ENCODE measurements at regions not wholly inside any gene's neighbourhood (a gene's known extent, or its start where the extent isn't known, plus 50 kb on each side); places are given as distances from the start of the nearest gene placed in this dataset.

DNA sequence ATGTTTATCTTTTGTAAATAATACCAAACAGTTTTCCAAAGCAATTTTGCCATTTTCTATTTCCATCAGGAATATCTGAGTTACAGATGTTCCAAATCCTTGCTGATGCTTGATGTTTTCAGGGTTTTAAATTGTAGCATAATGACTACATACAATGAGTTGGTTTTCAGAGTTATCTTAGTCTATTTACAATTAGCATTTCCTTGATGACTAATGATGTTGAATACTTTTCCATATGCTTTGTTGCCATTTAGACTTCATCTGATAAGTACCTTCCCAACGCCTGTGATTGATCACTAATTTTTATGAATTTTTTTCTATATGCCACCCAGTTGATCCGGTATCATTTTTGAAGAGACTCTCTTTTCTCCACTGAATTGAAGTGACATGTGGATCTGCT lies 102.3 kb downstream of the SLC25A46 start:
- no peak overlapping the region for H3K9ac ChIP-seq (ENCODE audit: extremely low read depth, low read length, poor library complexity, severe bottlenecking)
- WGBS, 2 experiments (ENCODE audit: insufficient coverage in 1 of 2, insufficient read length in 1 of 2) = 80 to 100% methylated on average over 2 of the region's 2 CpGs
- no peak overlapping the region for H3K27ac Mint-ChIP-seq
- no peak overlapping the region for H3K4me3 Mint-ChIP-seq
- H3K4me1 Mint-ChIP-seq = no peaks in the 10 kb centered on the region
- H3K4me1 ChIP-seq (ENCODE audit: control insufficient read depth, insufficient read depth, low read length) = no peaks in the 10 kb centered on the region
- no peaks in the 10 kb centered on the region for H3K9me3 ChIP-seq (ENCODE audit: control insufficient read depth, low read length)
- DNase-seq = no peak
- no peaks in the 10 kb centered on the region for H3K36me3 ChIP-seq (ENCODE audit: control insufficient read depth, insufficient read depth, low read length)
- no peak overlapping the region for H3K27ac ChIP-seq (ENCODE audit: low read depth, low read length)
- TF ChIP-seq, protein P1, sequence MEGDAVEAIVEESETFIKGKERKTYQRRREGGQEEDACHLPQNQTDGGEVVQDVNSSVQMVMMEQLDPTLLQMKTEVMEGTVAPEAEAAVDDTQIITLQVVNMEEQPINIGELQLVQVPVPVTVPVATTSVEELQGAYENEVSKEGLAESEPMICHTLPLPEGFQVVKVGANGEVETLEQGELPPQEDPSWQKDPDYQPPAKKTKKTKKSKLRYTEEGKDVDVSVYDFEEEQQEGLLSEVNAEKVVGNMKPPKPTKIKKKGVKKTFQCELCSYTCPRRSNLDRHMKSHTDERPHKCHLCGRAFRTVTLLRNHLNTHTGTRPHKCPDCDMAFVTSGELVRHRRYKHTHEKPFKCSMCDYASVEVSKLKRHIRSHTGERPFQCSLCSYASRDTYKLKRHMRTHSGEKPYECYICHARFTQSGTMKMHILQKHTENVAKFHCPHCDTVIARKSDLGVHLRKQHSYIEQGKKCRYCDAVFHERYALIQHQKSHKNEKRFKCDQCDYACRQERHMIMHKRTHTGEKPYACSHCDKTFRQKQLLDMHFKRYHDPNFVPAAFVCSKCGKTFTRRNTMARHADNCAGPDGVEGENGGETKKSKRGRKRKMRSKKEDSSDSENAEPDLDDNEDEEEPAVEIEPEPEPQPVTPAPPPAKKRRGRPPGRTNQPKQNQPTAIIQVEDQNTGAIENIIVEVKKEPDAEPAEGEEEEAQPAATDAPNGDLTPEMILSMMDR (conservative IDR thresholded peaks at IDR 0.05) = no peak
- no peaks in the 10 kb centered on the region for H3K27me3 ChIP-seq (ENCODE audit: control insufficient read depth, insufficient read depth, low read length, poor library complexity, severe bottlenecking)
- no peak overlapping the region for H3K4me3 ChIP-seq (ENCODE audit: low read length)
- no peaks in the 10 kb centered on the region for H3K9me3 Mint-ChIP-seq
- no peaks in the 10 kb centered on the region for H3K36me3 Mint-ChIP-seq (ENCODE audit: low read depth)
- no peaks in the 10 kb centered on the region for H3K27me3 Mint-ChIP-seq (ENCODE audit: insufficient read depth)

DNA sequence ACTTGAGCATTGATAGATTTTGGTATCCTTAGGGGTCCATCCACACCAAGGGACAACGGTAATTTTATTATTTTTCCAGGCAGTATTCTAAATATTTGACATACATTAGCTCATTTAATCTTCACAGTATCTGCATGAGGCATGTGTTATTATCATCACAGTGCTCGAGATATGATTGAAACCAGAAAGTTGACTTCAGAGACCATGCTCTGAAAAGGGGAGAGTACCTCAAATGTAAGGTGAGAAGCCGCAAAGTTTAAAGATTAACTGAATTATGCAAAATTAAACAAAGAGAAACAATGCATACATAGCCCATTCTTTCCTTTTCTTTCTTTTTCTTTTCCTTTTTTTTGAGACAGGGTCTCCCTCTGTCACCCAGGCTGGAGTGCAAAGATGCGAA lies 104.1 kb downstream of the SLC25A46 start:
- no peaks in the 10 kb centered on the region for H3K36me3 ChIP-seq (ENCODE audit: control insufficient read depth, insufficient read depth, low read length)
- no peak overlapping the region for H3K9ac ChIP-seq (ENCODE audit: extremely low read depth, low read length, poor library complexity, severe bottlenecking)
- H3K9me3 ChIP-seq (ENCODE audit: control insufficient read depth, low read length) = no peaks in the 10 kb centered on the region
- TF ChIP-seq, protein P1 (conservative IDR thresholded peaks at IDR 0.05) = no peak
- H3K4me1 Mint-ChIP-seq = no peaks in the 10 kb centered on the region
- no peaks in the 10 kb centered on the region for H3K27me3 ChIP-seq (ENCODE audit: control insufficient read depth, insufficient read depth, low read length, poor library complexity, severe bottlenecking)
- H3K27me3 Mint-ChIP-seq (ENCODE audit: insufficient read depth) = no peaks in the 10 kb centered on the region
- 67 to 92% methylated on average over 1 to 4 of the region's 4 CpGs for WGBS, 2 experiments (ENCODE audit: insufficient coverage in 1 of 2, insufficient read length in 1 of 2)
- no peaks in the 10 kb centered on the region for H3K36me3 Mint-ChIP-seq (ENCODE audit: low read depth)
- no peak overlapping the region for H3K4me3 Mint-ChIP-seq
- no peaks in the 10 kb centered on the region for H3K4me1 ChIP-seq (ENCODE audit: control insufficient read depth, insufficient read depth, low read length)
- H3K27ac ChIP-seq (ENCODE audit: low read depth, low read length) = no peak overlapping the region
- H3K27ac Mint-ChIP-seq = no peak overlapping the region
- H3K4me3 ChIP-seq (ENCODE audit: low read length) = no peak overlapping the region
- DNase-seq = no peak
- no peaks in the 10 kb centered on the region for H3K9me3 Mint-ChIP-seq

DNA sequence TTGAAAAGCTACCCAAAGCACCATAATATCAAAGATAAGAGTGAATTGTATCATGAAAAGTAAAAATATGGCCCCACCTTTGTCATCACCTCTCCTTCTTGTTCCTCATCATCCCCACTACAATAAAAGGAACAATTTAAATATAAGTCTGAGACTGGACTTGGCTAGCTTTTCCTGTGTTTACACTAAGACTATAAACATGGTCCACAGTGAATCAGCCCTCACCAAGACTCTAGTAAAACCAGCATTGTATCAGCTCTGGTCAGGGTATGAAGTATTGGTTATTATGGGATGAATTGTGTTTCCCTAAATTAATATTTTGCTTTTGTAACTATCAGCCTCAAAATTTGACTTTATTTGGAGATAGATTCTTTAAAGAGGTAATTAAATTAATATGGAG lies 105.4 kb downstream of the SLC25A46 start:
- no peak for DNase-seq
- Histone ChIP-seq H3K9ac (ENCODE audit: extremely low read depth, low read length, poor library complexity, severe bottlenecking) (no peak overlapping the region), H3K9me3 (ENCODE audit: control insufficient read depth, low read length) (no peaks in the 10 kb centered on the region), H3K27me3 (ENCODE audit: control insufficient read depth, insufficient read depth, low read length, poor library complexity, severe bottlenecking) (no peaks in the 10 kb centered on the region), H3K4me3 (ENCODE audit: low read length) (no peak overlapping the region), H3K27ac (ENCODE audit: low read depth, low read length) (no peak overlapping the region), H3K36me3 (ENCODE audit: control insufficient read depth, insufficient read depth, low read length) (no peaks in the 10 kb centered on the region), H3K4me1 (ENCODE audit: control insufficient read depth, insufficient read depth, low read length) (no peaks in the 10 kb centered on the region)
- TF ChIP-seq, protein P1 (conservative IDR thresholded peaks at IDR 0.05) = no peak
- Mint-ChIP-seq H3K4me3 (no peak overlapping the region), H3K9me3 (peaks cover 6% of the 10 kb centered on the region), H3K36me3 (ENCODE audit: low read depth) (no peaks in the 10 kb centered on the region), H3K4me1 (no peaks in the 10 kb centered on the region), H3K27ac (no peak overlapping the region), H3K27me3 (ENCODE audit: insufficient read depth) (no peaks in the 10 kb centered on the region)

Data from endodermal cell (in vitro differentiated cells).